ENCODE measurements at regions not wholly inside any gene's neighbourhood (a gene's known extent, or its start where the extent isn't known, plus 50 kb on each side); places are given as distances from the start of the nearest gene placed in this dataset.
A peak's percentile ranks its signal among the peaks of the same experiment; 100 is the strongest.
"Not testable (repeated sequence)": the region's sequence is repeated elsewhere in the genome, so short reads cannot be mapped to it uniquely, and the experiment has no call there.

- Mint-ChIP-seq H3K4me3 (ENCODE audit: unreplicated experiment) (no peak overlapping the region), H3K4me1 (ENCODE audit: unreplicated experiment) (no peaks in the 10 kb centered on the region), H3K9me3 (ENCODE audit: unreplicated experiment) (no peaks in the 10 kb centered on the region), H3K36me3 (ENCODE audit: low read depth, unreplicated experiment) (no peaks in the 10 kb centered on the region), H3K27me3 (ENCODE audit: unreplicated experiment) (peaks cover 1% of the 10 kb centered on the region), H3K27ac (ENCODE audit: unreplicated experiment) (no peak overlapping the region)
- no peak for DNase-seq (ENCODE audit: low spot score)
- TF ChIP-seq CTCF (IDR thresholded peaks at IDR 0.05; ENCODE audit: unreplicated experiment): no peak
Observed at GRCh38 chr4:26207631-26208030, 113.2 kb upstream of the RBPJ start.

- H3K4me3 Mint-ChIP-seq (ENCODE audit: unreplicated experiment): no peak overlapping the region
- H3K4me1 Mint-ChIP-seq (ENCODE audit: unreplicated experiment): no peaks in the 10 kb centered on the region
- no peaks in the 10 kb centered on the region for H3K36me3 Mint-ChIP-seq (ENCODE audit: low read depth, unreplicated experiment)
Observed at GRCh38 chr4:26208237-26208994, 112.4 kb upstream of the RBPJ start.

GRCh38 chr4:26209378-26209777 lies 111.4 kb upstream of the RBPJ start:
- H3K4me1 Mint-ChIP-seq (ENCODE audit: unreplicated experiment); H3K9me3 Mint-ChIP-seq (ENCODE audit: unreplicated experiment); DNase-seq (ENCODE audit: low spot score); H3K27ac Mint-ChIP-seq (ENCODE audit: unreplicated experiment); H3K4me3 Mint-ChIP-seq (ENCODE audit: unreplicated experiment); H3K27me3 Mint-ChIP-seq (ENCODE audit: unreplicated experiment); H3K36me3 Mint-ChIP-seq (ENCODE audit: low read depth, unreplicated experiment): not testable (repeated sequence)

More at GRCh38 chr4:26208237-26208994, 112.4 kb upstream of the RBPJ start:
- TF ChIP-seq CTCF (IDR thresholded peaks at IDR 0.05; ENCODE audit: unreplicated experiment): no peak
- Mint-ChIP-seq H3K27ac (ENCODE audit: unreplicated experiment) (no peak overlapping the region), H3K9me3 (ENCODE audit: unreplicated experiment) (no peaks in the 10 kb centered on the region), H3K27me3 (ENCODE audit: unreplicated experiment) (peaks cover 3% of the 10 kb centered on the region)
- no peak for DNase-seq (ENCODE audit: low spot score)

GRCh38 chr4:26212528-26212927 lies 108.3 kb upstream of the RBPJ start:
- peaks cover 3% of the 10 kb centered on the region for H3K27me3 Mint-ChIP-seq (ENCODE audit: unreplicated experiment)
- H3K4me1 Mint-ChIP-seq (ENCODE audit: unreplicated experiment): no peaks in the 10 kb centered on the region
- H3K4me3 Mint-ChIP-seq (ENCODE audit: unreplicated experiment): no peak overlapping the region
- H3K9me3 Mint-ChIP-seq (ENCODE audit: unreplicated experiment): no peaks in the 10 kb centered on the region
- no peak overlapping the region for H3K27ac Mint-ChIP-seq (ENCODE audit: unreplicated experiment)
- DNase-seq (ENCODE audit: low spot score): no peak
- no peak for TF ChIP-seq CTCF (IDR thresholded peaks at IDR 0.05; ENCODE audit: unreplicated experiment)
- no peaks in the 10 kb centered on the region for H3K36me3 Mint-ChIP-seq (ENCODE audit: low read depth, unreplicated experiment)

GRCh38 chr4:26213317-26213716 lies 107.5 kb upstream of the RBPJ start:
- Mint-ChIP-seq H3K4me3 (ENCODE audit: unreplicated experiment) (peak overlapping the region; percentile 56), H3K36me3 (ENCODE audit: low read depth, unreplicated experiment) (no peaks in the 10 kb centered on the region), H3K9me3 (ENCODE audit: unreplicated experiment) (no peaks in the 10 kb centered on the region), H3K27ac (ENCODE audit: unreplicated experiment) (no peak overlapping the region), H3K27me3 (ENCODE audit: unreplicated experiment) (peaks cover 3% of the 10 kb centered on the region), H3K4me1 (ENCODE audit: unreplicated experiment) (no peaks in the 10 kb centered on the region)
- no peak for TF ChIP-seq CTCF (IDR thresholded peaks at IDR 0.05; ENCODE audit: unreplicated experiment)
- DNase-seq (ENCODE audit: low spot score): no peak

Measured in endothelial cell (in vitro differentiated cells).